NCI-H128 (cell line): ENCODE measurements at regions not wholly inside any gene's neighbourhood (a gene's known extent, or its start where the extent isn't known, plus 50 kb on each side); places are given as distances from the start of the nearest gene placed in this dataset.
"Not testable (repeated sequence)": the region's sequence is repeated elsewhere in the genome, so short reads cannot be mapped to it uniquely, and the experiment has no call there.

Source experiments
- DNase-seq: peaks from one replicate; lab custom pipeline; 2025; ENCODE audit not compliant: unreplicated experiment; lab: John Stamatoyannopoulos, UW

DNA sequence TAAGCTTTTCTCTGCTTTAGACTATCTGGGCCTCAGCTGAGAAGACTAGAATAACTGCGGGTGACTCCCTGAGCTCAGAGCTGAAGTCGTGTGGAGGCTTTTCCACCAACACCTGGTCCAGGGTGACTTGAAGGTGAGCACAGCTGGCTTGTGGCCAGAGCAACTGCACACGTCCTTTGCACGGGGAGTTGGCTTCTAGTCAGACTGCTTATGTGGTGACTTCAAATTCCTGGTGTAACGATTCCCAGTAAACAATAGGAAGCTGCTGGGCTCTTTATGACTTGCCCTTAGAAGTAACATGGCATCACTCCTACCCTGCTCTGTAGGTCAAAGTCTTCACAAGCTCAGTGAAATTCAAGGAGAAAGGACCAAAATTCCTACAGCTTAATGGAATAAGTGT, 800.6 kb upstream of the CDH6 start:
- no peak for DNase-seq

DNA sequence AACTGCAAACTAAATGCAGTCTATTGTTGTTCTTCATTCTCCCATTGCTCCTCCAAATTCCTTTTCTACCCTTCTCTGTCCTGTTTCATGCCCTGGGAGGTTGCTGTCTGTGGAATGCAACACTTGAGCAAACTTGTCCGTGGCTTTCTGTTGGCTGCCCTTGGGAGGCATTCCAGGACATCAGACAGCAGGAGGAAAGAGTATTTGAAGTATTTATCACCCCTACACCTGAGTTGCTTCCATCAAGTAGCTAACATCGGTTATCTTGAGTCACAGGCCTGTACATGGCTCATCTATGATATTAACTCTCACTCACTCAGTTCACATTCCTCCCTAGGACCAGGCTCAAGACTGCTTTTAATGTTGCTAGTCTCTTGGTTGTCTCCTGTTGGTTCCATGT, 803.4 kb upstream of the CDH6 start:
- DNase-seq, result no peak

- no peak for DNase-seq
Observed at GRCh38 chr5:30387974-30388632, 805.4 kb upstream of the CDH6 start.

- DNase-seq, result no peak
Observed at GRCh38 chr5:30385754-30386153, 807.7 kb upstream of the CDH6 start.

DNA sequence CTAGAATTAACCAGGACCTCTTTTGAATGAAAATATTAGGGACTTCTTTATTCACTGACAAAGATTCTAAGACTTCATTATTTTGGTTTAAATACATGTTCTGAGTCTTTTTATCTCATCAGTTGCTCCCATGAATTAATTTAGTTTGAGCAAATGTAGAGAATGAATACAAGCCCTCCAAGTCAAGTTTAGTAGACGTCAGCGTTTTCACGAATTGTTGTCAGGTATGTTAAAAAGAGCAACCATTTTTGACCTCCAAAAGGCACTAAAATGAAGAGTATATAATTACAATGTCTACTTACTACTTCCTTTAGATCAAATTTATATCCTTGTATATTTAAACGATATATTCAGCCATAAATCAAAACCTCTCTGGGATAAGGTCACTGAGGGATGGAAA, 809.3 kb upstream of the CDH6 start:
- DNase-seq, result no peak

- DNase-seq, result no peak
Observed at GRCh38 chr5:30380228-30380627, 813.3 kb upstream of the CDH6 start.

GRCh38 chr5:30376848-30377247, 816.6 kb upstream of the CDH6 start:
- no peak for DNase-seq

- DNase-seq, result no peak
Observed at GRCh38 chr5:30368064-30368463, 825.4 kb upstream of the CDH6 start.

DNA sequence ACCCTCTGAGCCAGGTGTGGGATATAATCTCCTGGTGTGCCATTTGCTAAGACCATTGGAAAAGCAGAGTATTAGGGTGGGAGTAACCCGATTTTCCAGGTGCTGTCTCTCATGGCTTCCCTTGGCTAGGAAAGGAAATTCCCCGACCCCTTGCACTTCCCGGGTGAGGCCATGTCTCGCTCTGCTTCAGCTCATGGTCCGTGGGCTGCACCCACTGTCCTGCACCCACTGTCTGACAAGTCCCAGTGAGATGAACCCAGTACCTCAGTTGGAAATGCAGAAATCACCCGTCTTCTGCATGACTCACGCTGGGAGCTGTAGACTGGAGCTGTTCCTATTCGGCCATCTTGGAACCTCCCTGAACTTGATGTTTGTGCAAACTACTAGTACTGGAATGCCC, 828.5 kb upstream of the CDH6 start:
- not testable (repeated sequence) for DNase-seq

DNA sequence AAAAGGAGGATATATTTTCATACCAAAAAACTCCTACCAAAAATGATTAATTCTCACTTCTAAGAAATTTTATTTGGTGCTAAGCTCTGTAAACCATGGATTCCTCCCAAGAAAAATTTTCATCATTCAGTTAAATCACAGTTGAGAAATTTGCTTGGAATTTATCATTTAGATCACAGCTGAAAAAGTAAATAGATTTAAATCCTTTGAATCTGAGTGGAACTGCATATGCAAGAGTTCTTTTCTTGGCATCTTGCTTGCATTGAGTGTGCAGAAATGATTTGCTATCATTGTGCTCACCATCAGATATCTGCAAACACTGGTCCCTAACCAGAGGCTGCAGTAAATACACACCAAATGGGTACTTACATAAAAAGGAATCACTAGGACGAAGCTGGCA, 836.1 kb upstream of the CDH6 start:
- DNase-seq, result no peak

DNA sequence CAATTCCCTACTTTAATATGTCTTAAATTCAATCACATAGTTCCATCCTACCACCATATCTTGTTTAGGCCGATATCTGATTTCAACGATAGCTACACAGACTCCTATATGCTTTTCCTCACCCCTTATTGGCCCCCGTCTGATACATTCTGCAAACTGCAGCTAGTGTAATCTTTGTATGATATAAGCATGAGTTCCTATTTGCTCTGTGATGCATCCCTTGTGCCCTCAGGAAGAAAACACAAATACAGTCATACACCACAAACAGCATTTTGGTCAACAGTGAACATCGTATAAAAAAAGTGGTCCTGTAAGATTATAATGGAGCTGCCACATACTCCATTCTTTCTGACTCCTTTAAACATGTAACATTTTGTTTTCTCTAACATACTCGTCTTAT, 837.8 kb upstream of the CDH6 start:
- DNase-seq, result no peak

GRCh38 chr5:30347858-30348257, 845.6 kb upstream of the CDH6 start:
- no peak for DNase-seq

DNA sequence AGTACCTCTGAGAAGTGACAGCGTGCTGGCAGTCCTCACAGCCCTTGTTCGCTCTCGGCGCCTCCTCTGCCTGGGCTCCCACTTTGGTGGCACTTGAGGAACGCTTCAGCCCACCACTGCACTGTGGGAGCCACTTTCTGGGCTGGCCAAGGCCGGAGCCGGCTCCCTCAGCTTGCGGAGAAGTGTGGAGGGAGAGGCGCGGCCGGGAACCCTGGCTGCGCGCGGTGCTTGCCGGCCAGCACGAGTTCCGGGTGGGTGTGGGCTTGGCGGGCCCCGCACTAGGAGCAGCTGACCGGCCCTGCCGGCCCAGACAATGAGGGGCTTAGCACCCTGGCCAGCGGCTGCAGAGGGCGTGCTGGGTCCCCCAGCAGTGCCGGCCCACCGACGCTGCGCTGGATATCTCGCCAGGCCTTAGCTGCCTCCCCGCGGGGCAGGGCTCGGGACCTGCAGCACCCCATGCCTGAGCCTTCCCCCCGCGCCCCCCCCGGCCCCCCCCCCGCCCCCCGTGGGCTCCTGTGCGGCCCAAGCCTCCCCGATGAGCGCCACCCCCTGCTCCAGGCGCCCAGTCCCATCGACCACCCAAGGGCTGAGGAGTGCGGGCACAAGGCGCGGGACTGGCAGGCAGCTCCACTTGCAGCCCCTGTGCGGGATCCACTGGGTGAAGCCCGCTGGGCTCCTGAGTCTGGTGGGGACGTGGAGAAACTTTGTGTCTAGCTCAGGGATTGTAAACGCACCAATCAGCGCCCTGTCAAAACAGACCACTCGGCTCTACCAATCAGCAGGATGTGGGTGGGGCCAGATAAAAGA, 847.7 kb upstream of the CDH6 start:
- not testable (repeated sequence) for DNase-seq

DNA sequence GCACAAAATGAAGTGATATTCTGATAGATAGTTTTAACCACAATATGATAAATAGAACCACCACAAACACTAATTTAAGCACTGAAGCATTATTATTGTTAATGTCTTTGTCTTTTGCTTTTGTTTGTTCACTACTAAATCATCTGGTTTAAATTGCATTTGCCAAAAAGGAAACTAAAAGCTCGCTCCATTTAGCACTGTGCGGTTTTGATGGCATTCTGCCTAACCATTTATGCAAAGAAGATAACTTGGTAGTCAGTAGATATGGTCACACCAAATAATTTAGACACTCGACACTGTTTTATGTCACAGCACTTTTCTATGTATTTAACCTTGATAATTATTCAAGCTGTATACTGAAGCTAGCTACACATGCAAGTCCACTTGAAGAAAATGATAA, 849.8 kb upstream of the CDH6 start:
- no peak for DNase-seq

- no peak for DNase-seq
Observed at GRCh38 chr5:30341466-30341865, 852.0 kb upstream of the CDH6 start.

DNA sequence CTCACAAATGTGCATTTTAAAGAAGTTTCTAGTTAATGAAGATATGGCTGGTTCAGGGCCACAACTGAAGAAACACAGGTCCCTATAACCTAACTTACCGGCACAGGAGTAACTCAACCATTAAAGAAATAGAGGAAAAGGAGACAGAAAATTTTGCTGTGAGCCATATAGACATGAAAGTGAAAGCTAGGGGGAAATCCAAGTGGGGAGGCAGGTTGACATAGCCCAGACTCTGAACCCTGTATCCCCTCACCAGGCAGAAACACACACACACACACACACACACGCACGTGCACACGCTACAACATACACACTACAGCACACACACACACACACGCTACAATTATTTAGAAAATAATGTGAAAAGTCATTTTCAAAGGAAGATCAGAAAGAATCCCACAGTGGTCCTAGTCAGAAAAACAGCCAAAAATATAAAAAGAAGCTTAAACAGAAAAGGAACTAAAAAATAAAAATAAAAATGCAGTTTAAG, 856.4 kb upstream of the CDH6 start:
- no peak for DNase-seq

DNA sequence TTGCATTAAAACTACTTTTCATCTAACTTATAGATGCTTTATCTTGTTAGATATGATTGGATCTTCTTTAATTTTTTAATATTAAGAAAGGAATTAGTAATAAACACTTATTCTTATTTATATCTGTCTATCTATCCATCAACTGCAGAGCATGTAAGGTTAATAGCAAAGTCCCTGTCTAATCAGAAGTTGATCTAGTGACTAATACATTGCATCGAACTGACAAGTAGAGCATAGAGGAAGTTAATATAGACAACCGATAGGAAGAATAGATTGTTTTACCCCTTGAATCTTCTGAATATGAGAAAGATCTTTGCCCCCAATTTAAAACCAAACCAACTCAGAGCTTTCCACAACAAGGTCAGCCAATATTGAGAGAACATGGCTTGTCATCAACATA, 862.0 kb upstream of the CDH6 start:
- no peak for DNase-seq

- DNase-seq, result no peak
Observed at GRCh38 chr5:30325795-30326194, 867.7 kb upstream of the CDH6 start.

- no peak for DNase-seq
Observed at GRCh38 chr5:30324083-30324482, 869.4 kb upstream of the CDH6 start.

DNA sequence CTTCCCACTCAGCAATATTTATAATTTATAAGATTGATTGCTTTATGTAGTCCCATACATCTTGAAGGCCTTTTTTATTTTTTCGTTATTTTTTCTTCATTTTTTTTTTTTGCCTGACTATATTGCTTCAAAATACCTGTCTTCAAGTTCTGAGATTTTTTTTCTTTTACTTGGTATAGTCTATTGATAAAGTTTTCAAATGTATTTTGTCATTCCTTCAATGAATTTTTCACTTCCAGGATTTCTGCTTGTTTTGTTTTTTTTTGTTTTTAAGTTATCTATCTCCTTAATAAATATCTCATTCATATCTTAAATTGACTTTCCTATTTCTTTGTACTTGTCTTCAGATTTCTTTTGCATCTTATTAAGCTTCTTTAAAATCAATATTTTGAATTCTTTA, 905.6 kb upstream of the CDH6 start:
- no peak for DNase-seq

DNA sequence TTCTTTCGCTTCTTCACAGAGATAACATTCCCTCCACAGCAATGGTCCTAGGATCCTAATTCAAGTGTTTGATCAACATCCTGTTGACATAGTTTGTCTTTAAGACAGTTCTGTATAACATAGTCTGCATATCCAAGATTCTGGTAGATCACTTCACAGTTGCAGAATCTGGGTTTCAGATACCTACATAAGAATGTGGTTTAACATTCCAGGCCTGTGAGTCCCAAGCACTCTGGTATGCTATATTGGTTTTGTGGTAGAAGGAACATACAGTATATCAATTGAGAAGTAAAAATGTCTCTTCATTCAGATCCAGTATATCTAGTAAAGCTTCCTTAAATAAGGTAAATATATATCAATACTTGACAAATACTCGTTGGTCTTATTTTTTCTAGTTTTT, 914.2 kb upstream of the CDH6 start:
- no peak for DNase-seq

DNA sequence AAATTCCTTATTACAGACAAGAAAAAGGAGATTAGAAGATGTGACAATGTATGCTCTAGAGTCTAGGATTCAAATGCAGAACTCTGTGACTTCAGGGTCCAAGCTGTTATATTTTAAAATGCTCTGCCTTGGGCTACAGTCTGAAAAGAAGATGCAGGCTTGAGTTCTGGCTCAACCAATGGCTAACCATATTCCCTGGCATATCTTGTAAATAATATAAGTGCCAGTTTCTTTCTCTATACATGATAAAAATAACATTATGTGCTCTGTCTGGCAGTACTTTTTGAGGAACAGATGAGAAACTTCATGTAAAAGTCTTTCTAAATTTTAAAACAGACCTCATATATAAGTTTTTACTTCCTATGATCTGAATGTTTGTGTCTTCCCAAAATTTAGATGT, 926.5 kb upstream of the CDH6 start:
- DNase-seq, result no peak
